DMS 273 treated with DMSO at 0.1 percent for 48 hours (cell line): ENCODE measurements at regions not wholly inside any gene's neighbourhood (a gene's known extent, or its start where the extent isn't known, plus 50 kb on each side); places are given as distances from the start of the nearest gene placed in this dataset.

ENCODE experiments used
- DNase-seq: peaks from one replicate; lab custom pipeline; 2025; lab: John Stamatoyannopoulos, UW

DNA sequence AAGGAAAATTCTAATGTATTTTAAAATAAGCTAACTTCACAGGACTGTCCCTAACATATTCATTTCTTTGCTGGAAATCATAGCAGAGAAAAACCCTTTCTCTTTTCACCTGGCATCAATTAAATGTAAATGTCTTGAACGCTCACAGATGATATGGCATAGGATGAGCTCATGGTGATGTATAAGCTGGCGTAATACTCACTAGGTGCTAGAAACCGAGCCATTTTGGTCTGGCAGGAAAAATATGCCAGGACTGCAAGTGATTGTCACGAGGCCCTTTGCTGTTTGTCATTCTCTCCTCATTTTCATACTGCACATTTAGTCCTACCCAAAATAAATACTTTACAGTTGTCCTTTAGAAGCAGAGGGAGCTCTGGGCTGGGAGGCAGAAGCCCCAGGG lies 222.7 kb upstream of the LNX1 start:
- no peak for DNase-seq

GRCh38 chr4:53810643-53811042 lies 219.4 kb upstream of the LNX1 start:
- no peak for DNase-seq

DNA sequence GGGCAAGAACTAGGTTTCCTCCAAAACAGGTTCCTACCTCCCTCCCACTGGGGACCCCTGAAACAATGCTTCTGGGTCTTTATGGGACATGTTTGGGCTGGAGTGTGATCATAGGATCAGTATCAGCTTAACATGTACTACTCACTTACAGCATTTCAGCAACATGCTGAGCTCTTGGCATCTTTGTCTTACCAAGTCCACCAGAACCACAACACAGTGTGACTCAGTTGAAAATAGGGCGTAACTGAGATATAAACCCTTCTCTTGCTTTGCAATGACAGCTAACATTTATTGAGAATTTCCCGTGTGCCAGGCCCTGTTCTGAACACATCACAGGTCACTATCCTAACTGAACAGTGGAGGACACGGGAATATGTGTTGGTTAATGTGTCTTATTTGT lies 218.5 kb upstream of the LNX1 start:
- DNase-seq: no peak

- DNase-seq: no peak
Observed at GRCh38 chr4:53805291-53805690, 214.0 kb upstream of the LNX1 start.

DNA sequence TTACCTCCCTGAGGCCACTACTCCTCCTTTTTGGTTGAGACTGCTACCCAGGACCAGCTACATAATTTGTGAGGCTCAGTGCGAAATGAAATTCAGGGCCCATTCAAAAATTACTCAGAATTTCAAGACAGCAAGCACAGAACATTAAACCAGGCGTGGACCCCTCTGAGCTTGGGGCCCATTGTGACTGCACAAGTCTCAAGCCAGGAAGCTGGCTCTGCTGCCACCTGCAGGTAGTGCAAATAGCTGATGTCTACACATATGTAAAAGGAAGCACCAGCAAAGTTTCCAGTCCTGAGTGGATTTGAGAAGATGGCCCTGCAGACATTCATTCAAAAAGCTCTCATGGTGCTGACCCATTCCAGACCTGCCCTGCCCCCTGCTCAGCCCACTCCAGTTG lies 213.4 kb upstream of the LNX1 start:
- DNase-seq: no peak

GRCh38 chr4:53802500-53802899 lies 211.2 kb upstream of the LNX1 start:
- DNase-seq: no peak

GRCh38 chr4:53801373-53801772 lies 210.1 kb upstream of the LNX1 start:
- no peak for DNase-seq

GRCh38 chr4:53800741-53801140 lies 209.5 kb upstream of the LNX1 start:
- no peak for DNase-seq

GRCh38 chr4:53793096-53793495 lies 201.8 kb upstream of the LNX1 start:
- no peak for DNase-seq

DNA sequence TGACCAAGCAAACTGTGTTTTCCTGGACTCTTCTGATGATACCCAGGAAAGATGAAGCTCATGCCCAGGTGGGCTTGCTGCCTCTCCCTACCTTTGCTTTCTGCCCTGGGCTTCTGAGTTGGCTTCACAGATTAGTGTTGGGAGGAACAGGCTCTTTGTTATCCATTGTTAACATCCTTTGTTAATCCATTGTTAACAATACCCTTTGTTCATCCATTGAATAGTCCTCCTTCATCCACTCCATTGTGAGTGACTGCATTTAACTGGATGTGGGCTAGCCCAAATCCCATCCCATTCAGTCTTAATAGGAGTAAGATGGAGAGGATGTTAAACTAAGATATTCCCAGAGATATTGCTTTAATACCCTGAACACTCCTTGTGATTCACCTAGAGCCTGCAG lies 199.0 kb upstream of the LNX1 start:
- DNase-seq: no peak

GRCh38 chr4:53788621-53789020 lies 197.3 kb upstream of the LNX1 start:
- no peak for DNase-seq

GRCh38 chr4:53788011-53788410 lies 196.7 kb upstream of the LNX1 start:
- no peak for DNase-seq

GRCh38 chr4:53786632-53787031 lies 195.3 kb upstream of the LNX1 start:
- DNase-seq: no peak

DNA sequence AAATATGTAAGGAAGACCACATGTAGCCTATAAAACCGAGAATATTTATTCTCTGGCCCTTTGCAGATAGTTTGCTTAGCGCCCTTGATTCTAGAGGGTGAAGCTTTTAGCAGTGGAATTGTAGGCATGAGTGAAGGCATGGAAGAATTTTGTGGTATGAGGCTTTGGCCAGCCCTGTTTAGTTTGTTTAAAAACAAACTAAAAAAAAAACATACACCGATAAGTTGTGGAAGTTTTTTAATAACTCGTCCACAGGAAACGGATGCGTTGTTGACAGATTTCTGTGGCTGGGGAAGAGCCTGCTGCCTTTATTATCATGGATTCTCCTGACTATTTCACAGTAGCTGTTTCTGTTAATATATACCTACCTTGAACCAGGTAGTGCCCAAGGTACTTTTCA lies 194.7 kb upstream of the LNX1 start:
- no peak for DNase-seq

DNA sequence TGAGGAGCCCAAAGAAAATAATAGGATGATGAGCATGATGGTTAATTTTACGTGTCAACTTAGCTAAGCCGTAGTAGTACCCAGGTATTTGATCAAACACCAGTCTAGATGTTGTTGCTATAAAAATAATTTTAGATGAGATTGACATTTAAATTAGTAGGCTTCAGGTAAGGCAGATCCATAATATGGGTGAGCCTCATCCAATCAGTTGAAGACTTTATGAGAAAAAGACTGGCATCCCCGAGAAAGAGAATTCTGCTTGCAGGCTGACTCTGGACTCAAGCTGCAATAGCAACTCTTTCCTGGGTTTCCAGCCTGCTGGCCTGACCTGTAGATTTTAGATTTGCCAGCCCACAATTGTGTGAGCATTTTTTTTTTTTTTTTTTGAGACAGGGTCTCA lies 192.8 kb upstream of the LNX1 start:
- DNase-seq: no peak

GRCh38 chr4:53783208-53783859 lies 192.0 kb upstream of the LNX1 start:
- no peak for DNase-seq

- DNase-seq: no peak
Observed at GRCh38 chr4:53782458-53782845, 191.2 kb upstream of the LNX1 start.

DNA sequence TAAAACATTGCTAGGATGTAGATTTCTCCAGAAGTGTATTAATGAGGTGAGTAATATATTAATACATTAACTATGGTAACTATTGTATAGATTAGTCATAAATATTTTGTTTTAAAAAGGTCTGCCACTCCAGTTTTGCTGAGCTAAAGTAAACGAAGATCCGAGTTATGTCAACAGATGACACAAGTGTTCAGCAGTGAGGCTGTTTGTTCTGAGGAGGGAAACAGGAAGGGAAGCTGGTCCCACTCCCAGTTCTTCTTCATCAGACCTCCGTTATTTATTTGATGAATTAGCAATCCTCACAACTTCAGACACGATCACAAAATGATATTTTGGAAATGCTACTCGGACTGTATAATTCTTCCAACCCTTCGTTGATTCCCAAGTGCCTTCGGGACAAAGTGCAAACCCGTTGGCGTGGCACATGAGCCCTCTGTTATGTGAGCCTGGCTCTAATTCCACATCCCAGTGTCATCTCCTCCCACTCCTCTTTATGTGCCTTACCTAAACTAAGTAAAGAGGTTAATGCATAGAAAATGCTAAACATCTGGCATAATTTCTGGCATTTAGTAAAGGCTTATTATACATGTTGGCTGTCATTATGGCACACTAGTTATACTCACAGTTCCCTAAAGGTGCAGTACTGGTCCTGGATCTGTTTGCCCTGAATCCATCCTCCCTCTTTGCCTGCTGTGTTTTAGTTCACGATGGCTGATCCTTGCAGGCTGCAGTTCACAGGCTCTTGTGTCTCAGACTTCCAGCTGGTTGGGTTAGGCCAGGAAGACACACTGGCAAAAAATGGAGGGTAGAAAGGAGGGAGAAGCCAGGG lies 190.6 kb upstream of the LNX1 start:
- no peak for DNase-seq

GRCh38 chr4:53780736-53781400 lies 189.6 kb upstream of the LNX1 start:
- DNase-seq: no peak

DNA sequence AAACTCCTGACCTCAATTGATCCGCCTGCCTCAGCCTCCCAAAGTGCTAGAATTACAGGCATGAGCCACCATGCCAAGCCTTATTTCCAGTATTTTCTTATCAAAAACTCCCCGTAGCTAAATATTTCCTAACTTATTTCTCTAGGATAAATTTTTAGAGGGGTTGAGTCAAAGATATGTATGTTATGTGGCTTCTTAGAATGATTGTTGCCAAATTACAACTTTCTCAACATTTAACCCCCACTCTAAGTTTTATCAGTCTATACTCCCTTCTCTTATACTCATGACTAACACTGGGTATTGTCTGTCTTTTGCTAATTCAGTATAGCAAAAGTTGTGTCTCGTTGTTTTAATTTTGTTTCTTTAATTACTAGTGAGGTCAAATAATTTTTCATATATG lies 187.7 kb upstream of the LNX1 start:
- DNase-seq: no peak

DNA sequence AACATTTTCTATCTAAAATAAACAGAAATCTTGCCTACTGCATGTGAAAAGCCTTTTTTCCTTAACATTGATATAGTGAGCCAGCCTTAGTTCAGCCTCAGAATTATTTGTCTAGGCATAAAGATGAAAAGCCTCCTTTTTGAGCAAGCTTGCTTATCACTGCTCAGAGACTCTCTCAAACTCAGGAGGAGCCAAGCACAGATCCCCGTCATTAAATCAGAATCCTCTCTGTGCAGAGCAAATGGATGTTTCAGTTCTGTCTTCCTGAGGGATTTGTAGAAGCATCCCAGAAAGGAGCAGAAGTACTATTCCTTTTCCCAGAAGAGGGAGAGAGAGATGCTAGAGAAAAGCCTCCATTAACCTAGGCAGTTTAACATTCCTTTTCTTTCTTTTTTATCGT lies 186.9 kb upstream of the LNX1 start:
- DNase-seq: no peak

GRCh38 chr4:53777244-53777984 lies 186.1 kb upstream of the LNX1 start:
- DNase-seq: no peak

- no peak for DNase-seq
Observed at GRCh38 chr4:53776141-53776540, 184.9 kb upstream of the LNX1 start.
